OCI-LY7 (cell line): ENCODE measurements at regions not wholly inside any gene's neighbourhood (a gene's known extent, or its start where the extent isn't known, plus 50 kb on each side); places are given as distances from the start of the nearest gene placed in this dataset.

Source experiments
- BruUV-seq: library from RNA; stranded (reverse); fragments of 400-500 nt; replicated peaks from 2 replicates; lab custom pipeline; 2021; lab: Mats Ljungman, UMichigan
- CTCF ChIA-PET: fragments of 300-600 bp; sonication (Branson Sonifier 250); formaldehyde crosslinking; loops from one replicate; lab custom pipeline; 2022; ENCODE audit warnings: antibody characterized with exemption; ENCODE audit not compliant: unreplicated experiment; lab: Charles Lee
- POLR2A ChIA-PET: fragments of 300-600 bp; sonication (Branson Sonifier 250); formaldehyde crosslinking; loops from one replicate; lab custom pipeline; 2022; ENCODE audit warnings: antibody characterized with exemption; lab: Charles Lee
- DNase-seq: peaks from one replicate; pipeline ENCODE4 v3.0.0-alpha.2; 2015; ENCODE audit warnings: low spot score
- H2AFZ ChIP-seq: fragments of 200-600 bp; sonication (generic), shearing (Covaris generic); 2 replicates; pipeline ENCODE4 v1.6.1; 2014; ENCODE audit warnings: mild to moderate bottlenecking, antibody characterized with exemption, low read length, moderate library complexity
- H3K27ac ChIP-seq: fragments of 200-600 bp; sonication (generic); 2 replicates; pipeline ENCODE4 v1.5.1; 2014; ENCODE audit warnings: mixed run types, low read depth, mild to moderate bottlenecking, moderate library complexity, low read length, inconsistent platforms; ENCODE audit not compliant: poor library complexity, severe bottlenecking
- H3K36me3 ChIP-seq: fragments of 200-600 bp; sonication (generic); 2 replicates; pipeline ENCODE4 v1.6.1; 2014; ENCODE audit warnings: mild to moderate bottlenecking, antibody characterized with exemption, low read length, moderate library complexity, mixed read lengths; ENCODE audit not compliant: insufficient read depth
- H3K4me1 ChIP-seq: fragments of 200-600 bp; sonication (generic); 2 replicates; pipeline ENCODE4 v1.5.1; 2014; ENCODE audit warnings: mild to moderate bottlenecking, low read length; ENCODE audit not compliant: insufficient read depth, poor library complexity, severe bottlenecking
- H3K4me2 ChIP-seq: fragments of 200-600 bp; sonication (generic); 2 replicates; pipeline ENCODE4 v1.6.1; 2014; ENCODE audit warnings: mild to moderate bottlenecking, low read length
- H3K4me3 ChIP-seq: fragments of 200-600 bp; sonication (generic); 2 replicates; pipeline ENCODE4 v1.5.1; 2014; ENCODE audit warnings: mild to moderate bottlenecking, low read depth, low read length; ENCODE audit not compliant: poor library complexity, severe bottlenecking
- H3K79me2 ChIP-seq: fragments of 200-600 bp; sonication (generic); 2 replicates; pipeline ENCODE4 v1.6.1; 2016; ENCODE audit warnings: low read depth, mild to moderate bottlenecking, low read length, moderate library complexity, mixed read lengths; ENCODE audit not compliant: insufficient read depth
- H3K9me2 ChIP-seq: fragments of 200-600 bp; sonication (generic); 2 replicates; pipeline ENCODE4 v1.6.1; 2016; ENCODE audit warnings: mild to moderate bottlenecking, low read length, mixed read lengths; ENCODE audit not compliant: insufficient read depth
- H3K9me3 ChIP-seq: fragments of 200-600 bp; sonication (generic); 2 replicates; pipeline ENCODE4 v1.6.1; 2014; ENCODE audit warnings: mild to moderate bottlenecking, mixed run types, low read length, mixed read lengths
- H4K20me1 ChIP-seq: fragments of 200-600 bp; sonication (generic); 2 replicates; pipeline ENCODE4 v1.6.1; 2014; ENCODE audit warnings: mild to moderate bottlenecking, antibody characterized with exemption, low read length, moderate library complexity, mixed read lengths; ENCODE audit not compliant: insufficient read depth
- EZH2phosphoT487 ChIP-seq: fragments of 200-600 bp; sonication (generic); IDR thresholded peaks from 2 replicates; pipeline ENCODE4 v1.6.1; 2018; ENCODE audit warnings: low read depth, borderline replicate concordance, mild to moderate bottlenecking, mixed run types, antibody characterized with exemption, low read length, moderate library complexity, mixed read lengths
- intact Hi-C: fragments of 100-400 bp; cut with micrococcal nuclease; formaldehyde crosslinking; loops from one replicate; pipeline ENCODE4 v1.10.0; 2022; ENCODE audit not compliant: unreplicated experiment
- TF ChIP-seq, protein P1 (sequence below): fragments of 200-600 bp; sonication (generic); conservative IDR thresholded peaks from 2 replicates; pipeline ENCODE4 v1.5.1; 2014; ENCODE audit warnings: mild to moderate bottlenecking, antibody characterized with exemption, low read length, moderate library complexity, mixed read lengths

DNA sequence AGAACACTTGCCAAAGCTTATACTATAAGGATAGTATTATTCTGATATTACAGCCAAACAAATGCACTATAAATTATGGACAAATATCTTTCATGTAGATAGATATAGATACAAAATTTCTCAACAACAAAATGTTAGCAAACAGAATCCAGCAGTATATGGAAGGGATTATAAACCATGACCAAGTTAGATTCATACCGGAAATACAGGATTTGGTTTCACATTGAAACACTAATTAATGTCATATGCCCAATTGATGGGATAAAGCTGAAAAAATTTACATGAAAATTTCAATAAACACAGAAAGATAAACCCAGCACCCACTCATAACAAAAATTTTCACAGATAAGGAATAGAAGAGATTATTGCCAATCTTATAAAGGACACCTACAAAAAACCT lies 770.3 kb upstream of the SLC35B3 start:
- Histone ChIP-seq H4K20me1 (no peaks in the 10 kb centered on the region), H3K79me2 (no peaks in the 10 kb centered on the region), H2AFZ (no peak overlapping the region), H3K4me1 (no peaks in the 10 kb centered on the region), H3K27ac (no peak overlapping the region), H3K4me3 (no peak overlapping the region), H3K9me3 (no peaks in the 10 kb centered on the region), H3K9me2 (no peaks in the 10 kb centered on the region), H3K4me2 (no peak overlapping the region), H3K36me3 (no peaks in the 10 kb centered on the region)
- POLR2A ChIA-PET: no interaction called here
- intact Hi-C loops: no loop called here
- DNase-seq: no peak
- TF ChIP-seq, protein P1, sequence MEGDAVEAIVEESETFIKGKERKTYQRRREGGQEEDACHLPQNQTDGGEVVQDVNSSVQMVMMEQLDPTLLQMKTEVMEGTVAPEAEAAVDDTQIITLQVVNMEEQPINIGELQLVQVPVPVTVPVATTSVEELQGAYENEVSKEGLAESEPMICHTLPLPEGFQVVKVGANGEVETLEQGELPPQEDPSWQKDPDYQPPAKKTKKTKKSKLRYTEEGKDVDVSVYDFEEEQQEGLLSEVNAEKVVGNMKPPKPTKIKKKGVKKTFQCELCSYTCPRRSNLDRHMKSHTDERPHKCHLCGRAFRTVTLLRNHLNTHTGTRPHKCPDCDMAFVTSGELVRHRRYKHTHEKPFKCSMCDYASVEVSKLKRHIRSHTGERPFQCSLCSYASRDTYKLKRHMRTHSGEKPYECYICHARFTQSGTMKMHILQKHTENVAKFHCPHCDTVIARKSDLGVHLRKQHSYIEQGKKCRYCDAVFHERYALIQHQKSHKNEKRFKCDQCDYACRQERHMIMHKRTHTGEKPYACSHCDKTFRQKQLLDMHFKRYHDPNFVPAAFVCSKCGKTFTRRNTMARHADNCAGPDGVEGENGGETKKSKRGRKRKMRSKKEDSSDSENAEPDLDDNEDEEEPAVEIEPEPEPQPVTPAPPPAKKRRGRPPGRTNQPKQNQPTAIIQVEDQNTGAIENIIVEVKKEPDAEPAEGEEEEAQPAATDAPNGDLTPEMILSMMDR: no peak
- no peak for TF ChIP-seq EZH2phosphoT487
- BruUV-seq: no TSS peak
- CTCF ChIA-PET: no interaction called here

DNA sequence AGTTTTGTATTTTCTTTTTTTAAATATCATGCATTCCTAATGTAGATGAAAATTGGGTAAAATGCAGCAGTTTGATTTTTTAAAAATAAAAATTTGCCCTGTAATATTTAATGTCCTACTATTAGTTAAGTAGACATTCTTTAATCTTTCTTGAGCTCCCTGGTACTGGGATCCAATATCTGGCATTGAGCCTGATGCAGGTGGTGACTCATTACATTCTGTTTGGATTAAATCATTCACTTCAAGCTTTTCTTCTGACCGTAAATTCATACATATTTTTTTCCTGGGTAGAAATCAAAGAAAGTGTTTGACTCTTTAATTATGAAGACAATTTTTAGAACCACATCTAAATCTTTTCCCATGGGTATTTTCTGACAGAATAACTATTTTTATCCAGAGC lies 768.8 kb upstream of the SLC35B3 start:
- ChIA-PET POLR2A (no interaction called here), CTCF (no interaction called here)
- Histone ChIP-seq H3K4me3 (no peak overlapping the region), H3K36me3 (no peaks in the 10 kb centered on the region), H3K27ac (no peak overlapping the region), H2AFZ (no peak overlapping the region), H4K20me1 (no peaks in the 10 kb centered on the region), H3K9me3 (no peaks in the 10 kb centered on the region), H3K4me1 (no peaks in the 10 kb centered on the region), H3K4me2 (no peak overlapping the region), H3K79me2 (no peaks in the 10 kb centered on the region), H3K9me2 (no peaks in the 10 kb centered on the region)
- no peak for TF ChIP-seq EZH2phosphoT487
- TF ChIP-seq, protein P1: no peak
- no peak for DNase-seq
- intact Hi-C loops: no loop called here
- BruUV-seq: no TSS peak

DNA sequence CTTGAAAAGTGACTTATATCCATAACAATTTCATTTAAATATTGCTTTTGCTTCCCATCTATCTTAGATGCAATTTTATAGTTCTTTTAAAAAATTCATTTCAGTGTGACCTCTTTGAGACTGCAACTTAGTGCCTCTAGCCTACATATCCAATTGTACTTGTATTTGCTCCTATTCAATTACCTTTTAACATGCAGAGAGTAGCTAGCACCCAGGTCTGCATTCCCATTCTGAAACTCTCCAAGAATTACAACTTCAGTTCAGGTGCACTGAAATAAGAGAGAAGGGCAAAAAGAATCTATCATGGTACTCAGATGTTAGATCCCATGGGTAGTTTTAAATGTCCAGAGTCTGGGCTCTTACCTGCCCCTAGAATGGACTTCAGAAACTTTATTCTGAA lies 765.4 kb upstream of the SLC35B3 start:
- intact Hi-C loops: no loop called here
- no peaks in the 10 kb centered on the region for H3K36me3 ChIP-seq
- no peak overlapping the region for H3K4me2 ChIP-seq
- H3K4me3 ChIP-seq: no peak overlapping the region
- H3K4me1 ChIP-seq: no peaks in the 10 kb centered on the region
- H4K20me1 ChIP-seq: no peaks in the 10 kb centered on the region
- no peak for TF ChIP-seq EZH2phosphoT487
- TF ChIP-seq, protein P1: no peak
- no peak overlapping the region for H3K27ac ChIP-seq
- no peaks in the 10 kb centered on the region for H3K79me2 ChIP-seq
- H3K9me2 ChIP-seq: no peaks in the 10 kb centered on the region
- ChIA-PET CTCF (no interaction called here), POLR2A (no interaction called here)
- no peak for DNase-seq
- H2AFZ ChIP-seq: no peak overlapping the region
- no TSS peak for BruUV-seq
- no peaks in the 10 kb centered on the region for H3K9me3 ChIP-seq
